ENCODE measurements at regions not wholly inside any gene's neighbourhood (a gene's known extent, or its start where the extent isn't known, plus 50 kb on each side); places are given as distances from the start of the nearest gene placed in this dataset.
"Not testable (repeated sequence)": the region's sequence is repeated elsewhere in the genome, so short reads cannot be mapped to it uniquely, and the experiment has no call there.

GRCh38 chr6:154638369-154638768 is 94.8 kb upstream of the SCAF8 start:
- FAIRE-seq: no peak

GRCh38 chr6:154639196-154639595 is 94.0 kb upstream of the SCAF8 start:
- FAIRE-seq: not testable (repeated sequence)

- no peak for FAIRE-seq
Observed at GRCh38 chr6:154648188-154648887, 84.9 kb upstream of the SCAF8 start.

GRCh38 chr6:154648888-154649205 is 84.4 kb upstream of the SCAF8 start:
- FAIRE-seq: no peak

GRCh38 chr6:154649721-154650120 is 83.5 kb upstream of the SCAF8 start:
- FAIRE-seq: no peak

- FAIRE-seq: no peak
Observed at GRCh38 chr6:154650351-154650750, 82.9 kb upstream of the SCAF8 start.

GRCh38 chr6:154651656-154652055 is 81.6 kb upstream of the SCAF8 start:
- no peak for FAIRE-seq

- FAIRE-seq: no peak
Observed at GRCh38 chr6:154653385-154653784, 79.8 kb upstream of the SCAF8 start.

GRCh38 chr6:154653853-154654252 is 79.4 kb upstream of the SCAF8 start:
- no peak for FAIRE-seq

GRCh38 chr6:154656660-154657059 is 76.6 kb upstream of the SCAF8 start:
- FAIRE-seq: no peak

GRCh38 chr6:154661768-154662167 is 71.4 kb upstream of the SCAF8 start:
- FAIRE-seq: no peak

GRCh38 chr6:154664287-154664686 is 68.9 kb upstream of the SCAF8 start:
- FAIRE-seq: no peak

GRCh38 chr6:154668156-154668555 is 65.1 kb upstream of the SCAF8 start:
- FAIRE-seq: no peak

GRCh38 chr6:154672086-154672485 is 61.1 kb upstream of the SCAF8 start:
- no peak for FAIRE-seq

- no peak for FAIRE-seq
Observed at GRCh38 chr6:154673919-154674318, 59.3 kb upstream of the SCAF8 start.

- peak; percentile 92 for FAIRE-seq
Observed at GRCh38 chr6:154675602-154676088, 57.6 kb upstream of the SCAF8 start.

GRCh38 chr6:154682633-154683125 is 50.5 kb upstream of the SCAF8 start:
- FAIRE-seq: no peak
